Stimulated activated naive CD8-positive, alpha-beta T cell treated with anti-CD3 and anti-CD28 coated beads, Interleukin-15, amount 100 ng/mL, for 72 hours (primary cell): ENCODE measurements at regions not wholly inside any gene's neighbourhood (a gene's known extent, or its start where the extent isn't known, plus 50 kb on each side); places are given as distances from the start of the nearest gene placed in this dataset.

Source experiments
- ATAC-seq: fragments of 150-1000 bp; cut with Tn5 transposase; 2 replicates; pipeline ENCODE4 v1.10.0; 2021; ENCODE audit warnings: mild to moderate bottlenecking, moderate library complexity
- DNase-seq, 2 donors: peaks; one replicate each; pipeline ENCODE4 v3.0.0; 2021 to 2022
- H3K27ac Mint-ChIP-seq, 2 donors: one replicate each; pipeline ENCODE4 v1.8.0; 2022; ENCODE audit warnings: mild to moderate bottlenecking in 2 of 2, mixed read lengths in 2 of 2, moderate library complexity in 2 of 2
- H3K27me3 Mint-ChIP-seq: one replicate; pipeline ENCODE4 v1.8.0; 2022; ENCODE audit warnings: mixed read lengths
- H3K4me1 Mint-ChIP-seq: one replicate; pipeline ENCODE4 v1.8.0; 2022; ENCODE audit warnings: mild to moderate bottlenecking, mixed read lengths
- H3K4me3 Mint-ChIP-seq, 2 donors: one replicate each; pipeline ENCODE4 v1.8.0; 2022; ENCODE audit warnings: mild to moderate bottlenecking in 2 of 2, mixed read lengths in 2 of 2, moderate library complexity in 1 of 2
- H3K9me3 Mint-ChIP-seq, 2 donors: one replicate each; pipeline ENCODE4 v1.8.0; 2022; ENCODE audit warnings: mixed read lengths in 2 of 2

GRCh38 chr2:88253375-88253774, 83.2 kb downstream of the THNSL2 start:
- ATAC-seq (no peak), DNase-seq (no peak)
- no peak overlapping the region for H3K4me3 Mint-ChIP-seq
- peaks cover 4 to 12% of the 10 kb centered on the region in 2 donors for H3K9me3 Mint-ChIP-seq
- peaks cover under 1% of the 10 kb centered on the region for H3K27me3 Mint-ChIP-seq
- H3K4me1 Mint-ChIP-seq = no peaks in the 10 kb centered on the region
- no peak overlapping the region for H3K27ac Mint-ChIP-seq

GRCh38 chr2:88252646-88253045, 82.5 kb downstream of the THNSL2 start:
- H3K4me3 Mint-ChIP-seq = no peak overlapping the region
- H3K27ac Mint-ChIP-seq = no peak overlapping the region
- ATAC-seq (no peak), DNase-seq (no peak)
- peaks cover 8% of the 10 kb centered on the region for H3K27me3 Mint-ChIP-seq
- H3K9me3 Mint-ChIP-seq = peaks cover 4 to 12% of the 10 kb centered on the region in 2 donors
- no peaks in the 10 kb centered on the region for H3K4me1 Mint-ChIP-seq

GRCh38 chr2:88252111-88252510, 82.0 kb downstream of the THNSL2 start:
- no peak for DNase-seq

GRCh38 chr2:88250404-88250803, 80.3 kb downstream of the THNSL2 start:
- no peak for ATAC-seq
- Mint-ChIP-seq H3K27me3 (peaks cover 16% of the 10 kb centered on the region), H3K27ac (no peak overlapping the region), H3K4me3 (no peak overlapping the region), H3K4me1 (no peaks in the 10 kb centered on the region), H3K9me3 (no peaks in the 10 kb centered on the region)
- DNase-seq = no peak

More at GRCh38 chr2:88252111-88252510, 82.0 kb downstream of the THNSL2 start:
- Mint-ChIP-seq H3K4me1 (no peaks in the 10 kb centered on the region), H3K4me3 (no peak overlapping the region), H3K27me3 (peaks cover 8% of the 10 kb centered on the region), H3K9me3 (peaks cover 4 to 12% of the 10 kb centered on the region in 2 donors), H3K27ac (no peak overlapping the region)
- no peak for ATAC-seq

DNA sequence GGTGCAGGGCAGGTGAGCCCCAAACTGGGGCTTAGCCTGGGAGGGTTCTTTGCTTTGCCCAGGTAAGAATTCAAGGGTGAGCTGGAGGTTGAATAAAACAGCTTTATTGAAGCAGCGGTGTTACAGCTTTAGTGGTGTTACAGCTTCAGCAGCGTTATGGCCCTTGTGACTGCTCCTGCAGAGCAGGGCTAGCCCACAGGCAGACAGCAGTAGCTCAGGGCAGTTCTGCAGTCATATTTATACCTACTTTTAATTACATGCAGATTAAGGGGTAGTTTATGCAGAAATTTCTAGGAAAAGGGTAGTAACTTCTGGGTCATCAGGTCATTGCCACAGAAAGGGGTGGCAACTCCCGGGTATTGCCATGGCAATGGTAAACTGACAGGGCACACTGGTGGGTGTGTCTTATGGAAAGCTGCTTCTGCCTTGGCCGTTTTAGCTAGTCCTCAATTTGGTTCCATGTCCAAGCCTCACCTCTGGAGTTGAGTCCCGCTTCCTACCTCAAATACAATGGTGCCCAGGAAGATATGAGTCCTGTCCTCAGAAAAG, 78.2 kb downstream of the THNSL2 start:
- ATAC-seq = no peak
- H3K9me3 Mint-ChIP-seq = peaks cover 8 to 12% of the 10 kb centered on the region in 2 donors
- no peak overlapping the region for H3K27ac Mint-ChIP-seq
- no peaks in the 10 kb centered on the region for H3K4me1 Mint-ChIP-seq
- no peak for DNase-seq
- H3K27me3 Mint-ChIP-seq = peaks cover 16% of the 10 kb centered on the region
- no peak overlapping the region for H3K4me3 Mint-ChIP-seq

DNA sequence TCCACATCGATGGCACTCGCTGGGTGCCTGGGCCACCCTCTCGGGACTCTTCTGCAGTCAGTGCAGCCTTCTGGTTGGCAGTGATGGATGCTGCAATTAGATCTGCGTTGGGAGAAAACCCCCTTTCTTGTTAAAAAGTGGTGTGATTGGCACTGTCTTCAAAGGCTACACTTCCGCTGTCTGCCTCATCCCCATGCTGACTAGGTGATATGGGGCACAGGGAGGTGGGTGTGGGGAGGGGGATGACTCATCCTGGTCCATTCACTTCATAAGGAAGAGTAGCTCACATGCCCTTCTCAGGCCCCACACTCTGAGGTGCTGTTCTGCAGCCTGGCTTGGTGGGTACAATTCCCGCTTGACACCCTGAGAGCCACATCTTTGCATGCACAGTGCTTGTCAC, 77.4 kb downstream of the THNSL2 start:
- Mint-ChIP-seq H3K9me3 (peaks cover 8 to 19% of the 10 kb centered on the region in 2 donors), H3K27me3 (peaks cover 16% of the 10 kb centered on the region), H3K27ac (no peak overlapping the region), H3K4me1 (no peaks in the 10 kb centered on the region), H3K4me3 (no peak overlapping the region)
- DNase-seq (no peak), ATAC-seq (peak; percentile 39)

GRCh38 chr2:88245109-88245508, 75.0 kb downstream of the THNSL2 start:
- ATAC-seq (no peak), DNase-seq (no peak)
- Mint-ChIP-seq H3K4me1 (no peaks in the 10 kb centered on the region), H3K27me3 (peaks cover 17% of the 10 kb centered on the region), H3K27ac (no peak overlapping the region), H3K9me3 (peaks cover 8 to 19% of the 10 kb centered on the region in 2 donors), H3K4me3 (no peak overlapping the region)

DNA sequence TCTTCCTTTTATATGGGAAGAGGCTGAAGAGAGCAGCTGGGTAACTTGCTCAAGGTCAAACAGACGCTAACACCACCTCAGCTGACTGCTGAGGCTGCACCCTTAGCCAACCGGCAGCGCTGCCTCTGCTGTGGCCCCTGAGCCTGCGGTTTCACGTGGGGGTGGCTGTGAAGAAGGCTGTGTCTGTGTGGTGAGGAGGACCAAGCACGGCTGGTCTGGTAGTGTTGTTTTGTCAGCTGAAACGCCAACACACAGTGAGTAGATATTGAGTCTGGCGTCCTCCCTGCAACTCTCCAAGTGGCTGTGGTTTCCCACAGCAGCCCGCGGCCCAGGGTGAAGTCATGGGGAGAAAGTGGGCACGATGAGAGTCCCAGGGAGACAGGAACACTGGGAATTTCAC, 69.6 kb downstream of the THNSL2 start:
- Mint-ChIP-seq H3K27ac (peak overlapping the region in 1 of 2 donors; percentile 23), H3K4me1 (no peaks in the 10 kb centered on the region), H3K9me3 (peaks cover 6 to 15% of the 10 kb centered on the region in 2 donors), H3K27me3 (peaks cover 14% of the 10 kb centered on the region), H3K4me3 (no peak overlapping the region)
- DNase-seq (no peak), ATAC-seq (no peak)

- ATAC-seq = no peak
- peaks cover 24% of the 10 kb centered on the region for H3K27me3 Mint-ChIP-seq
- no peaks in the 10 kb centered on the region for H3K4me1 Mint-ChIP-seq
- H3K4me3 Mint-ChIP-seq = no peak overlapping the region
- H3K9me3 Mint-ChIP-seq = no peaks in the 10 kb centered on the region
- H3K27ac Mint-ChIP-seq = no peak overlapping the region
- DNase-seq = no peak
Measured at GRCh38 chr2:88236666-88237065, 66.5 kb downstream of the THNSL2 start.
